GM23338 (cell line): ENCODE measurements at regions not wholly inside any gene's neighbourhood (a gene's known extent, or its start where the extent isn't known, plus 50 kb on each side); places are given as distances from the start of the nearest gene placed in this dataset.

Source experiments
- ATAC-seq: fragments of 200-7000 bp; cut with Tn5 transposase; 3 replicates; pipeline ENCODE4 v1.9.1; 2020
- DNase-seq: peaks from one replicate; pipeline ENCODE4 v3.0.0-alpha.2; 2015; ENCODE audit warnings: low spot score
- H2AFZ ChIP-seq: fragments of 200-600 bp; sonication (generic); 2 replicates; pipeline ENCODE4 v1.8.0; 2016; ENCODE audit warnings: antibody characterized with exemption, mild to moderate bottlenecking, moderate library complexity
- H3F3A ChIP-seq: fragments of 200-600 bp; sonication (generic); replicated peaks from 2 replicates; pipeline ENCODE4 v1.8.0; 2017; ENCODE audit warnings: antibody characterized with exemption, mixed run types, low read depth
- H3K27ac ChIP-seq: fragments of 200-600 bp; sonication (generic); 2 replicates; pipeline ENCODE4 v1.6.1; 2016; ENCODE audit warnings: low read depth
- H3K27me3 ChIP-seq: fragments of 200-600 bp; sonication (generic); 2 replicates; pipeline ENCODE4 v1.8.0; 2016; ENCODE audit warnings: mild to moderate bottlenecking, mixed run types, moderate library complexity; ENCODE audit not compliant: insufficient read depth
- H3K36me3 ChIP-seq: fragments of 200-600 bp; sonication (generic); 2 replicates; pipeline ENCODE4 v1.8.0; 2016; ENCODE audit warnings: mild to moderate bottlenecking; ENCODE audit not compliant: insufficient read depth
- H3K4me1 ChIP-seq: fragments of 200-600 bp; sonication (generic); 2 replicates; pipeline ENCODE4 v1.8.0; 2016; ENCODE audit warnings: mild to moderate bottlenecking, moderate library complexity; ENCODE audit not compliant: insufficient read depth
- H3K4me2 ChIP-seq: fragments of 200-600 bp; sonication (generic); 2 replicates; pipeline ENCODE4 v1.7.1; 2017; ENCODE audit warnings: mixed run types
- H3K4me3 ChIP-seq: fragments of 200-600 bp; sonication (generic); 2 replicates; pipeline ENCODE4 v1.6.1; 2016; ENCODE audit warnings: mixed run types
- H3K79me2 ChIP-seq: fragments of 200-600 bp; sonication (generic); replicated peaks from 2 replicates; pipeline ENCODE4 v1.8.0; 2017; ENCODE audit warnings: mild to moderate bottlenecking; ENCODE audit not compliant: insufficient read depth
- H3K9me2 ChIP-seq: fragments of 200-600 bp; sonication (generic); 2 replicates; pipeline ENCODE4 v1.8.0; 2017; ENCODE audit not compliant: insufficient read depth
- H4K20me1 ChIP-seq: fragments of 200-600 bp; sonication (generic); replicated peaks from 2 replicates; pipeline ENCODE4 v1.8.0; 2017; ENCODE audit warnings: mild to moderate bottlenecking; ENCODE audit not compliant: insufficient read depth
- H3K27ac Mint-ChIP-seq: 2 replicates; pipeline ENCODE4 v1.8.0; 2020; ENCODE audit warnings: inconsistent platforms, mild to moderate bottlenecking, moderate library complexity, mixed read lengths
- H3K27me3 Mint-ChIP-seq: 3 replicates; pipeline ENCODE4 v1.8.0; 2022; ENCODE audit warnings: low read depth, mild to moderate bottlenecking, moderate library complexity, mixed read lengths, inconsistent platforms; ENCODE audit not compliant: insufficient read depth, poor library complexity
- H3K36me3 Mint-ChIP-seq: 3 replicates; pipeline ENCODE4 v1.8.0; 2021; ENCODE audit warnings: low read depth, mild to moderate bottlenecking, inconsistent platforms, moderate library complexity, mixed read lengths
- H3K4me1 Mint-ChIP-seq: 3 replicates; pipeline ENCODE4 v1.8.0; 2020; ENCODE audit warnings: mild to moderate bottlenecking, inconsistent platforms, mixed read lengths
- H3K4me3 Mint-ChIP-seq: 3 replicates; pipeline ENCODE4 v1.8.0; 2021; ENCODE audit warnings: moderate library complexity, mild to moderate bottlenecking, inconsistent platforms, mixed read lengths
- H3K9me3 Mint-ChIP-seq: 3 replicates; pipeline ENCODE4 v1.8.0; 2020; ENCODE audit warnings: moderate library complexity, mild to moderate bottlenecking, inconsistent platforms, mixed read lengths
- CREB1 ChIP-seq: fragments of 250-450 bp; sonication (Bioruptor Pico); IDR thresholded peaks from 2 replicates; pipeline ENCODE4 v1.5.0; 2020; ENCODE audit warnings: low read depth, mild to moderate bottlenecking, moderate library complexity
- EZH2 ChIP-seq: fragments of 200-600 bp; sonication (generic); IDR thresholded peaks from one replicate; pipeline ENCODE4 v1.8.0; 2017; ENCODE audit warnings: antibody characterized with exemption, mild to moderate bottlenecking, low read depth; ENCODE audit not compliant: unreplicated experiment
- JUNB ChIP-seq: IDR thresholded peaks from one replicate; pipeline ENCODE4 v1.6.1; 2016; ENCODE audit warnings: antibody characterized with exemption; ENCODE audit not compliant: unreplicated experiment
- NANOG ChIP-seq: IDR thresholded peaks from 2 replicates; pipeline ENCODE4 v1.6.1; 2016; ENCODE audit warnings: antibody characterized with exemption, borderline replicate concordance
- ZNF331 ChIP-seq: fragments of 250-450 bp; sonication (Bioruptor Pico); IDR thresholded peaks from 2 replicates; pipeline ENCODE4 v1.5.0; 2020; ENCODE audit warnings: low read depth, mild to moderate bottlenecking, moderate library complexity
- TF ChIP-seq, protein P1 (sequence below): IDR thresholded peaks from one replicate; pipeline ENCODE4 v1.6.1; 2018; ENCODE audit warnings: antibody characterized with exemption; ENCODE audit not compliant: unreplicated experiment
- TF ChIP-seq, protein P2 (sequence below): fragments of 250-450 bp; sonication (Bioruptor Pico); IDR thresholded peaks from 2 replicates; pipeline ENCODE4 v1.5.0; 2020; ENCODE audit warnings: mild to moderate bottlenecking, moderate library complexity
- TF ChIP-seq, protein P3 (sequence below): IDR thresholded peaks from 2 replicates; pipeline ENCODE4 v1.6.1; 2016; ENCODE audit warnings: antibody characterized with exemption
- TF ChIP-seq, protein P4 (sequence below), 2 experiments: fragments of 200-600 bp in 1 of 2; sonication (generic) in 1 of 2; conservative IDR thresholded peaks; 2 replicates each; pipeline versions ENCODE4 v1.5.1 to v1.6.1; 2016 to 2017; ENCODE audit warnings: antibody characterized with exemption in 2 of 2, low read depth in 2 of 2, mild to moderate bottlenecking in 2 of 2, moderate library complexity in 1 of 2

DNA sequence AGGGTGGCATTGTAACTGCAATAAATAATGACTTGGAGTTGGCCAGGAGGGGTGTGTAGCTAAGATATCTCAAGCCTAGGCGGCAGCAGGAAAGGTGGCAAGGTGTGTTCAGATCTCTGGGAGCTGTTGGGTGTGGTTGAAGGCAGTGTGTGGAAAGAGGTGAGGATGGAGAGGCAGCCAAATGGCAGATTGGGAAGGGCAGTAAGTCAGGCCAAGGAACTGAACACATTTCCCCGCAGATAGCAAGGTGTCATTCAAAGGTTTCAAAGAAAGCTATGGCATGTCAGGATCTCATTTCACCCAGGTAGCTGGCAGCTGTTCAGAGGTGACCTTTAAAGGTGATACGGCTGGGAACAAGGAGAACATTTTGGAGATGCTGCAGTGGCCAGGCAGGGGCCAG, 586.0 kb upstream of the MGMT start:
- no peaks in the 10 kb centered on the region for H3K36me3 ChIP-seq
- no peak overlapping the region for H3K27ac Mint-ChIP-seq
- H3K4me3 Mint-ChIP-seq: no peak overlapping the region
- ATAC-seq: no peak
- no peak for TF ChIP-seq JUNB
- TF ChIP-seq, protein P1, sequence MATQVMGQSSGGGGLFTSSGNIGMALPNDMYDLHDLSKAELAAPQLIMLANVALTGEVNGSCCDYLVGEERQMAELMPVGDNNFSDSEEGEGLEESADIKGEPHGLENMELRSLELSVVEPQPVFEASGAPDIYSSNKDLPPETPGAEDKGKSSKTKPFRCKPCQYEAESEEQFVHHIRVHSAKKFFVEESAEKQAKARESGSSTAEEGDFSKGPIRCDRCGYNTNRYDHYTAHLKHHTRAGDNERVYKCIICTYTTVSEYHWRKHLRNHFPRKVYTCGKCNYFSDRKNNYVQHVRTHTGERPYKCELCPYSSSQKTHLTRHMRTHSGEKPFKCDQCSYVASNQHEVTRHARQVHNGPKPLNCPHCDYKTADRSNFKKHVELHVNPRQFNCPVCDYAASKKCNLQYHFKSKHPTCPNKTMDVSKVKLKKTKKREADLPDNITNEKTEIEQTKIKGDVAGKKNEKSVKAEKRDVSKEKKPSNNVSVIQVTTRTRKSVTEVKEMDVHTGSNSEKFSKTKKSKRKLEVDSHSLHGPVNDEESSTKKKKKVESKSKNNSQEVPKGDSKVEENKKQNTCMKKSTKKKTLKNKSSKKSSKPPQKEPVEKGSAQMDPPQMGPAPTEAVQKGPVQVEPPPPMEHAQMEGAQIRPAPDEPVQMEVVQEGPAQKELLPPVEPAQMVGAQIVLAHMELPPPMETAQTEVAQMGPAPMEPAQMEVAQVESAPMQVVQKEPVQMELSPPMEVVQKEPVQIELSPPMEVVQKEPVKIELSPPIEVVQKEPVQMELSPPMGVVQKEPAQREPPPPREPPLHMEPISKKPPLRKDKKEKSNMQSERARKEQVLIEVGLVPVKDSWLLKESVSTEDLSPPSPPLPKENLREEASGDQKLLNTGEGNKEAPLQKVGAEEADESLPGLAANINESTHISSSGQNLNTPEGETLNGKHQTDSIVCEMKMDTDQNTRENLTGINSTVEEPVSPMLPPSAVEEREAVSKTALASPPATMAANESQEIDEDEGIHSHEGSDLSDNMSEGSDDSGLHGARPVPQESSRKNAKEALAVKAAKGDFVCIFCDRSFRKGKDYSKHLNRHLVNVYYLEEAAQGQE: no peak
- no peak for TF ChIP-seq NANOG
- no peak for TF ChIP-seq ZNF331 (CRISPR knock-in tag)
- TF ChIP-seq EZH2: no peak
- TF ChIP-seq, protein P2, sequence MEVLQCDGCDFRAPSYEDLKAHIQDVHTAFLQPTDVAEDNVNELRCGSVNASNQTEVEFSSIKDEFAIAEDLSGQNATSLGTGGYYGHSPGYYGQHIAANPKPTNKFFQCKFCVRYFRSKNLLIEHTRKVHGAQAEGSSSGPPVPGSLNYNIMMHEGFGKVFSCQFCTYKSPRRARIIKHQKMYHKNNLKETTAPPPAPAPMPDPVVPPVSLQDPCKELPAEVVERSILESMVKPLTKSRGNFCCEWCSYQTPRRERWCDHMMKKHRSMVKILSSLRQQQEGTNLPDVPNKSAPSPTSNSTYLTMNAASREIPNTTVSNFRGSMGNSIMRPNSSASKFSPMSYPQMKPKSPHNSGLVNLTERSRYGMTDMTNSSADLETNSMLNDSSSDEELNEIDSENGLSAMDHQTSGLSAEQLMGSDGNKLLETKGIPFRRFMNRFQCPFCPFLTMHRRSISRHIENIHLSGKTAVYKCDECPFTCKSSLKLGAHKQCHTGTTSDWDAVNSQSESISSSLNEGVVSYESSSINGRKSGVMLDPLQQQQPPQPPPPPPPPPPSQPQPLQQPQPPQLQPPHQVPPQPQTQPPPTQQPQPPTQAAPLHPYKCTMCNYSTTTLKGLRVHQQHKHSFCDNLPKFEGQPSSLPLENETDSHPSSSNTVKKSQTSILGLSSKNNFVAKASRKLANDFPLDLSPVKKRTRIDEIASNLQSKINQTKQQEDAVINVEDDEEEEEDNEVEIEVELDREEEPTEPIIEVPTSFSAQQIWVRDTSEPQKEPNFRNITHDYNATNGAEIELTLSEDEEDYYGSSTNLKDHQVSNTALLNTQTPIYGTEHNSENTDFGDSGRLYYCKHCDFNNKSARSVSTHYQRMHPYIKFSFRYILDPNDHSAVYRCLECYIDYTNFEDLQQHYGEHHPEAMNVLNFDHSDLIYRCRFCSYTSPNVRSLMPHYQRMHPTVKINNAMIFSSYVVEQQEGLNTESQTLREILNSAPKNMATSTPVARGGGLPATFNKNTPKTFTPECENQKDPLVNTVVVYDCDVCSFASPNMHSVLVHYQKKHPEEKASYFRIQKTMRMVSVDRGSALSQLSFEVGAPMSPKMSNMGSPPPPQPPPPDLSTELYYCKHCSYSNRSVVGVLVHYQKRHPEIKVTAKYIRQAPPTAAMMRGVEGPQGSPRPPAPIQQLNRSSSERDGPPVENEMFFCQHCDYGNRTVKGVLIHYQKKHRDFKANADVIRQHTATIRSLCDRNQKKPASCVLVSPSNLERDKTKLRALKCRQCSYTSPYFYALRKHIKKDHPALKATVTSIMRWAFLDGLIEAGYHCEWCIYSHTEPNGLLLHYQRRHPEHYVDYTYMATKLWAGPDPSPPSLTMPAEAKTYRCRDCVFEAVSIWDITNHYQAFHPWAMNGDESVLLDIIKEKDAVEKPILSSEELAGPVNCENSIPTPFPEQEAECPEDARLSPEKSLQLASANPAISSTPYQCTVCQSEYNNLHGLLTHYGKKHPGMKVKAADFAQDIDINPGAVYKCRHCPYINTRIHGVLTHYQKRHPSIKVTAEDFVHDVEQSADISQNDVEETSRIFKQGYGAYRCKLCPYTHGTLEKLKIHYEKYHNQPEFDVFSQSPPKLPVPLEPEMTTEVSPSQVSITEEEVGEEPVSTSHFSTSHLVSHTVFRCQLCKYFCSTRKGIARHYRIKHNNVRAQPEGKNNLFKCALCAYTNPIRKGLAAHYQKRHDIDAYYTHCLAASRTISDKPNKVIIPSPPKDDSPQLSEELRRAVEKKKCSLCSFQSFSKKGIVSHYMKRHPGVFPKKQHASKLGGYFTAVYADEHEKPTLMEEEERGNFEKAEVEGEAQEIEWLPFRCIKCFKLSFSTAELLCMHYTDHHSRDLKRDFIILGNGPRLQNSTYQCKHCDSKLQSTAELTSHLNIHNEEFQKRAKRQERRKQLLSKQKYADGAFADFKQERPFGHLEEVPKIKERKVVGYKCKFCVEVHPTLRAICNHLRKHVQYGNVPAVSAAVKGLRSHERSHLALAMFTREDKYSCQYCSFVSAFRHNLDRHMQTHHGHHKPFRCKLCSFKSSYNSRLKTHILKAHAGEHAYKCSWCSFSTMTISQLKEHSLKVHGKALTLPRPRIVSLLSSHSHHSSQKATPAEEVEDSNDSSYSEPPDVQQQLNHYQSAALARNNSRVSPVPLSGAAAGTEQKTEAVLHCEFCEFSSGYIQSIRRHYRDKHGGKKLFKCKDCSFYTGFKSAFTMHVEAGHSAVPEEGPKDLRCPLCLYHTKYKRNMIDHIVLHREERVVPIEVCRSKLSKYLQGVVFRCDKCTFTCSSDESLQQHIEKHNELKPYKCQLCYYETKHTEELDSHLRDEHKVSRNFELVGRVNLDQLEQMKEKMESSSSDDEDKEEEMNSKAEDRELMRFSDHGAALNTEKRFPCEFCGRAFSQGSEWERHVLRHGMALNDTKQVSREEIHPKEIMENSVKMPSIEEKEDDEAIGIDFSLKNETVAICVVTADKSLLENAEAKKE (CRISPR knock-in tag): no peak
- TF ChIP-seq CREB1 (CRISPR knock-in tag): no peak
- TF ChIP-seq, protein P3, sequence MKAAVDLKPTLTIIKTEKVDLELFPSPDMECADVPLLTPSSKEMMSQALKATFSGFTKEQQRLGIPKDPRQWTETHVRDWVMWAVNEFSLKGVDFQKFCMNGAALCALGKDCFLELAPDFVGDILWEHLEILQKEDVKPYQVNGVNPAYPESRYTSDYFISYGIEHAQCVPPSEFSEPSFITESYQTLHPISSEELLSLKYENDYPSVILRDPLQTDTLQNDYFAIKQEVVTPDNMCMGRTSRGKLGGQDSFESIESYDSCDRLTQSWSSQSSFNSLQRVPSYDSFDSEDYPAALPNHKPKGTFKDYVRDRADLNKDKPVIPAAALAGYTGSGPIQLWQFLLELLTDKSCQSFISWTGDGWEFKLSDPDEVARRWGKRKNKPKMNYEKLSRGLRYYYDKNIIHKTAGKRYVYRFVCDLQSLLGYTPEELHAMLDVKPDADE: no peak
- TF ChIP-seq, protein P4, sequence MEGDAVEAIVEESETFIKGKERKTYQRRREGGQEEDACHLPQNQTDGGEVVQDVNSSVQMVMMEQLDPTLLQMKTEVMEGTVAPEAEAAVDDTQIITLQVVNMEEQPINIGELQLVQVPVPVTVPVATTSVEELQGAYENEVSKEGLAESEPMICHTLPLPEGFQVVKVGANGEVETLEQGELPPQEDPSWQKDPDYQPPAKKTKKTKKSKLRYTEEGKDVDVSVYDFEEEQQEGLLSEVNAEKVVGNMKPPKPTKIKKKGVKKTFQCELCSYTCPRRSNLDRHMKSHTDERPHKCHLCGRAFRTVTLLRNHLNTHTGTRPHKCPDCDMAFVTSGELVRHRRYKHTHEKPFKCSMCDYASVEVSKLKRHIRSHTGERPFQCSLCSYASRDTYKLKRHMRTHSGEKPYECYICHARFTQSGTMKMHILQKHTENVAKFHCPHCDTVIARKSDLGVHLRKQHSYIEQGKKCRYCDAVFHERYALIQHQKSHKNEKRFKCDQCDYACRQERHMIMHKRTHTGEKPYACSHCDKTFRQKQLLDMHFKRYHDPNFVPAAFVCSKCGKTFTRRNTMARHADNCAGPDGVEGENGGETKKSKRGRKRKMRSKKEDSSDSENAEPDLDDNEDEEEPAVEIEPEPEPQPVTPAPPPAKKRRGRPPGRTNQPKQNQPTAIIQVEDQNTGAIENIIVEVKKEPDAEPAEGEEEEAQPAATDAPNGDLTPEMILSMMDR (conservative IDR thresholded peaks at IDR 0.05; ENCODE audit: low read depth in 2 of 2): no peak
- H3K9me3 Mint-ChIP-seq: no peaks in the 10 kb centered on the region; the same call in 1 of the 3 replicates
- no peaks in the 10 kb centered on the region for H3K4me1 ChIP-seq
- no peak overlapping the region for H3K4me2 ChIP-seq
- no peak for DNase-seq
- no peaks in the 10 kb centered on the region for H3K36me3 Mint-ChIP-seq
- H3F3A ChIP-seq: no peaks in the 10 kb centered on the region; the same call in 1 of the 2 replicates
- no peak overlapping the region for H3K4me3 ChIP-seq
- no peaks in the 10 kb centered on the region for H3K79me2 ChIP-seq
- no peaks in the 10 kb centered on the region for H4K20me1 ChIP-seq
- H3K4me1 Mint-ChIP-seq: no peaks in the 10 kb centered on the region
- H2AFZ ChIP-seq: no peak overlapping the region
- no peaks in the 10 kb centered on the region for H3K27me3 ChIP-seq
- peaks cover 1% of the 10 kb centered on the region for H3K27me3 Mint-ChIP-seq
- H3K27ac ChIP-seq: no peak overlapping the region
- H3K9me2 ChIP-seq: peaks cover 15% of the 10 kb centered on the region
